CD14-positive monocyte (primary cell): ENCODE measurements at regions not wholly inside any gene's neighbourhood (a gene's known extent, or its start where the extent isn't known, plus 50 kb on each side); places are given as distances from the start of the nearest gene placed in this dataset.
A peak's percentile ranks its signal among the peaks of the same experiment; 100 is the strongest.
"Not testable (repeated sequence)": the region's sequence is repeated elsewhere in the genome, so short reads cannot be mapped to it uniquely, and the experiment has no call there.

ENCODE experiments used
- DNase-seq, 3 donors: peaks; one replicate each; pipeline ENCODE4 v3.0.0-alpha.2; 2011 to 2022
- H2AFZ ChIP-seq: 2 replicates; pipeline ENCODE4 v1.6.0; 2012; ENCODE audit warnings: mild to moderate bottlenecking, low read depth, low read length, inconsistent platforms; ENCODE audit not compliant: insufficient read depth, poor library complexity, severe bottlenecking
- H3K27ac ChIP-seq, 2 donors: 1 replicate in 1 of 2; 2 replicates in 1 of 2; pipeline ENCODE4 v1.5.1; 2012 to 2013; ENCODE audit warnings: low read length in 2 of 2, control low read depth in 1 of 2, inconsistent platforms in 1 of 2, low read depth in 1 of 2, mild to moderate bottlenecking in 1 of 2
- H3K27me3 ChIP-seq, 2 donors: one replicate each; pipeline versions ENCODE4 v1.6.0 to v1.6.1; 2011 to 2013; ENCODE audit warnings: low read length in 2 of 2; ENCODE audit not compliant: control insufficient read depth in 2 of 2, insufficient read depth in 2 of 2
- H3K36me3 ChIP-seq, 2 donors: replicated peaks in 1 of 2; 1 replicate in 1 of 2; 2 replicates in 1 of 2; pipeline versions ENCODE4 v1.5.1 to v1.6.1; 2012 to 2013; ENCODE audit warnings: low read length in 2 of 2, control low read depth in 1 of 2, inconsistent platforms in 1 of 2, mild to moderate bottlenecking in 1 of 2; ENCODE audit not compliant: insufficient read depth in 2 of 2, control insufficient read depth in 1 of 2
- H3K4me1 ChIP-seq, 2 donors: 1 replicate in 1 of 2; 2 replicates in 1 of 2; pipeline versions ENCODE4 v1.5.1 to v1.6.1; 2012 to 2013; ENCODE audit warnings: low read length in 2 of 2, control low read depth in 1 of 2, inconsistent platforms in 1 of 2, mild to moderate bottlenecking in 1 of 2, moderate library complexity in 1 of 2; ENCODE audit not compliant: insufficient read depth in 2 of 2, control insufficient read depth in 1 of 2
- H3K4me2 ChIP-seq: replicated peaks from 2 replicates; pipeline ENCODE3; 2012; ENCODE audit warnings: low read length, moderate library complexity, mild to moderate bottlenecking; ENCODE audit not compliant: poor library complexity, severe bottlenecking; ENCODE audit errors: extremely low read depth
- H3K4me3 ChIP-seq, 3 experiments: fragments of 200-600 bp in 1 of 3; sonication (generic) in 1 of 3; replicated peaks in 1 of 3; 1 replicate in 2 of 3; 2 replicates in 1 of 3; pipeline ENCODE4 v1.5.1; 2011 to 2013; ENCODE audit warnings: low read length in 3 of 3, mild to moderate bottlenecking in 3 of 3, control low read depth in 2 of 3, low read depth in 2 of 3, inconsistent platforms in 1 of 3, moderate library complexity in 1 of 3
- H3K79me2 ChIP-seq: 2 replicates; pipeline ENCODE4 v1.6.0; 2012; ENCODE audit warnings: mild to moderate bottlenecking, control low read depth, inconsistent platforms, low read length, moderate library complexity; ENCODE audit not compliant: insufficient read depth
- H3K9ac ChIP-seq: 2 replicates; pipeline ENCODE4 v1.6.0; 2017; ENCODE audit warnings: low read length, mild to moderate bottlenecking; ENCODE audit not compliant: insufficient read depth, poor library complexity, severe bottlenecking
- H3K9me3 ChIP-seq, 2 donors: replicated peaks in 1 of 2; 1 replicate in 1 of 2; 2 replicates in 1 of 2; pipeline versions ENCODE4 v1.5.1 to v1.6.1; 2012 to 2013; ENCODE audit warnings: low read length in 2 of 2, control low read depth in 1 of 2; ENCODE audit not compliant: control insufficient read depth in 1 of 2, insufficient read depth in 1 of 2
- H4K20me1 ChIP-seq: 2 replicates; pipeline ENCODE4 v1.6.0; 2012; ENCODE audit warnings: mild to moderate bottlenecking, low read length, control low read depth, moderate library complexity; ENCODE audit not compliant: insufficient read depth
- H3K27ac Mint-ChIP-seq, 7 donors: one replicate each; pipeline ENCODE4 v1.8.0; 2020; ENCODE audit warnings: mild to moderate bottlenecking in 7 of 7, mixed read lengths in 7 of 7, moderate library complexity in 6 of 7, inconsistent platforms in 2 of 7
- H3K27me3 Mint-ChIP-seq, 3 donors: one replicate each; pipeline ENCODE4 v1.8.0; 2021 to 2022; ENCODE audit warnings: low read depth in 3 of 3, mild to moderate bottlenecking in 3 of 3, mixed read lengths in 3 of 3, moderate library complexity in 3 of 3, inconsistent platforms in 1 of 3
- H3K36me3 Mint-ChIP-seq, 2 donors: one replicate each; pipeline ENCODE4 v1.8.0; 2020; ENCODE audit warnings: mixed read lengths in 2 of 2, inconsistent platforms in 1 of 2, mild to moderate bottlenecking in 1 of 2
- H3K4me1 Mint-ChIP-seq: one replicate; pipeline ENCODE4 v1.8.0; 2020; ENCODE audit warnings: mild to moderate bottlenecking, mixed read lengths
- H3K4me3 Mint-ChIP-seq, 2 donors: one replicate each; pipeline ENCODE4 v1.8.0; 2020; ENCODE audit warnings: mild to moderate bottlenecking in 2 of 2, mixed read lengths in 2 of 2, moderate library complexity in 1 of 2
- H3K9me3 Mint-ChIP-seq, 7 donors: one replicate each; pipeline ENCODE4 v1.8.0; 2020 to 2022; ENCODE audit warnings: mixed read lengths in 7 of 7, mild to moderate bottlenecking in 6 of 7, moderate library complexity in 6 of 7, inconsistent platforms in 2 of 7
- WGBS: methylation state at CpG from one replicate; pipeline ENCODE4 v1.1.5; 2013; ENCODE audit warnings: missing lambda C conversion rate; ENCODE audit not compliant: insufficient coverage; 5-methylcytosine and 5-hydroxymethylcytosine counted together
- intact Hi-C, 2 donors: fragments of 100-400 bp; cut with micrococcal nuclease; formaldehyde crosslinking; loops; one replicate each; pipeline versions ENCODE4 v1.15.0 to v1.15.1; 2023
- TF ChIP-seq, protein P1 (sequence below): fragments of 200-600 bp; IDR thresholded peaks from one replicate; pipeline ENCODE4 v1.8.0; 2022; ENCODE audit warnings: antibody characterized with exemption, mild to moderate bottlenecking

DNA sequence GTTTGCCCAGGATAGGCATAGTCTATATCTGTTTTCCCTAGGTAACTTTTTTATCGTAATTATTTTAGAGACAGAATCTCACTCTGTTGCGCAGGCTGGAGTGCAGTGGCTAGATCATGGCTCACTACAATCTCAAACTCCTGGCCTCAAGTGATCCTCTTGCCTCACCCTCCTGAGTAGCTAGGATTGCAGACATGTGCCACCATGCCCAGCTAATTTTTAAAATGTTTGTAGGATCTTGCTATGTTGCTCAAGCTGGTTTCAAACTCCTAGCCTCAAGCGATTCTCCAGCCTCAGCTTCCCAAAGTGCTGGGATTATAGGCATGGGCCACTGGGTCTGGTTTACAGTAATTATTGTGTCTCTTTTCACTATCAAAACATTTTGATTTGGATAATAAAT lies 58.6 kb upstream of the SOX13 start:
- no peak overlapping the region for H2AFZ ChIP-seq
- peaks cover 0 to 3% (median 0%) of the 10 kb centered on the region in 7 donors for H3K9me3 Mint-ChIP-seq
- WGBS, result 100% methylated on average over 2 of the region's 3 CpGs
- no peaks in the 10 kb centered on the region for H3K9me3 ChIP-seq
- no peak overlapping the region for H3K4me3 ChIP-seq
- H3K4me1 Mint-ChIP-seq, result no peaks in the 10 kb centered on the region
- H3K79me2 ChIP-seq, result no peaks in the 10 kb centered on the region
- no peaks in the 10 kb centered on the region for H3K36me3 ChIP-seq
- intact Hi-C loops, result no loop called here
- TF ChIP-seq, protein P1, sequence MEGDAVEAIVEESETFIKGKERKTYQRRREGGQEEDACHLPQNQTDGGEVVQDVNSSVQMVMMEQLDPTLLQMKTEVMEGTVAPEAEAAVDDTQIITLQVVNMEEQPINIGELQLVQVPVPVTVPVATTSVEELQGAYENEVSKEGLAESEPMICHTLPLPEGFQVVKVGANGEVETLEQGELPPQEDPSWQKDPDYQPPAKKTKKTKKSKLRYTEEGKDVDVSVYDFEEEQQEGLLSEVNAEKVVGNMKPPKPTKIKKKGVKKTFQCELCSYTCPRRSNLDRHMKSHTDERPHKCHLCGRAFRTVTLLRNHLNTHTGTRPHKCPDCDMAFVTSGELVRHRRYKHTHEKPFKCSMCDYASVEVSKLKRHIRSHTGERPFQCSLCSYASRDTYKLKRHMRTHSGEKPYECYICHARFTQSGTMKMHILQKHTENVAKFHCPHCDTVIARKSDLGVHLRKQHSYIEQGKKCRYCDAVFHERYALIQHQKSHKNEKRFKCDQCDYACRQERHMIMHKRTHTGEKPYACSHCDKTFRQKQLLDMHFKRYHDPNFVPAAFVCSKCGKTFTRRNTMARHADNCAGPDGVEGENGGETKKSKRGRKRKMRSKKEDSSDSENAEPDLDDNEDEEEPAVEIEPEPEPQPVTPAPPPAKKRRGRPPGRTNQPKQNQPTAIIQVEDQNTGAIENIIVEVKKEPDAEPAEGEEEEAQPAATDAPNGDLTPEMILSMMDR, result no peak
- no peaks in the 10 kb centered on the region for H3K27me3 ChIP-seq
- H3K9ac ChIP-seq, result no peak overlapping the region
- H3K36me3 Mint-ChIP-seq, result no peaks in the 10 kb centered on the region
- H3K27ac ChIP-seq, result no peak overlapping the region
- peak overlapping the region in 1 of 7 donors; percentile 43 for H3K27ac Mint-ChIP-seq
- H3K4me1 ChIP-seq, result no peaks in the 10 kb centered on the region
- peaks cover 0 to 3% (median 0%) of the 10 kb centered on the region in 3 donors for H3K27me3 Mint-ChIP-seq
- H3K4me2 ChIP-seq, result no peak overlapping the region
- DNase-seq, result no peak
- no peaks in the 10 kb centered on the region for H4K20me1 ChIP-seq
- no peak overlapping the region for H3K4me3 Mint-ChIP-seq

DNA sequence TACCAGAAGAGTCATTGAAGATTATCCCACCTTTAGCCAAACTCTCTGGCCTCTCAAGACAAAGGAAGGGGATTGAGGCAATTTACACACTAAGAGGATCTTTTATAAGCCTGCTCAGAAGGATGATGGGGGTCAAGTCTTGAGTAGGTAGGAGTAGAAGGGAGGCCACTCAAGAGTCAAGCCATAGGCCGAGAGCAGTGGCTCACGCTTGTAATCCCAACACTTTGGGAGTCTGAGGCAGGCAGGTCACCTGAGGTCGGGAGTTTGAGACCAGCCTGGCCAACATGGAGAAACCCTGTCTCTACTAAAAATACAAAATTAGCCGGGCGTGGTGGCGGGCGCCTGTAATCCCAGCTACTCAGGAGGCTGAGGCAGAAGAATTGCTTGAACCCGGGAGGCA lies 58.0 kb upstream of the SOX13 start:
- H3K9me3 Mint-ChIP-seq, H4K20me1 ChIP-seq, H3K9me3 ChIP-seq, H3K4me3 ChIP-seq, H3K27ac Mint-ChIP-seq, H3K4me3 Mint-ChIP-seq, H3K4me2 ChIP-seq, H3K4me1 ChIP-seq, H3K4me1 Mint-ChIP-seq, H3K36me3 Mint-ChIP-seq, intact Hi-C loops, H3K79me2 ChIP-seq, H3K27me3 Mint-ChIP-seq, DNase-seq, H2AFZ ChIP-seq, H3K27ac ChIP-seq, H3K36me3 ChIP-seq, H3K9ac ChIP-seq, H3K27me3 ChIP-seq: not testable (repeated sequence)
- WGBS, result no CpG with 5 or more reads among the region's 8 CpGs
